ENCODE measurements at regions not wholly inside any gene's neighbourhood (a gene's known extent, or its start where the extent isn't known, plus 50 kb on each side); places are given as distances from the start of the nearest gene placed in this dataset.

- BruUV-seq (replicated peaks): no TSS peak
- ChIA-PET POLR2A (ENCODE audit: low non-redundant PET) (no interaction called here), CTCF (no interaction called here)
- Histone ChIP-seq H3K4me1 (ENCODE audit: insufficient read depth, low read length, poor library complexity, severe bottlenecking) (peaks cover 9% of the 10 kb centered on the region), H3K27me3 (replicated peaks; ENCODE audit: insufficient read depth, low read depth, low read length, poor library complexity) (peaks cover 8% of the 10 kb centered on the region), H3K9me3 (ENCODE audit: low read depth, low read length, poor library complexity, severe bottlenecking) (no peaks in the 10 kb centered on the region), H3K36me3 (ENCODE audit: insufficient read depth, low read length, poor library complexity, severe bottlenecking) (no peaks in the 10 kb centered on the region), H3K4me3 (ENCODE audit: low read depth, low read length, poor library complexity, severe bottlenecking) (no peak overlapping the region), H3K27ac (ENCODE audit: low read depth, low read length, poor library complexity, severe bottlenecking) (no peak overlapping the region)
- TF ChIP-seq, protein P1, sequence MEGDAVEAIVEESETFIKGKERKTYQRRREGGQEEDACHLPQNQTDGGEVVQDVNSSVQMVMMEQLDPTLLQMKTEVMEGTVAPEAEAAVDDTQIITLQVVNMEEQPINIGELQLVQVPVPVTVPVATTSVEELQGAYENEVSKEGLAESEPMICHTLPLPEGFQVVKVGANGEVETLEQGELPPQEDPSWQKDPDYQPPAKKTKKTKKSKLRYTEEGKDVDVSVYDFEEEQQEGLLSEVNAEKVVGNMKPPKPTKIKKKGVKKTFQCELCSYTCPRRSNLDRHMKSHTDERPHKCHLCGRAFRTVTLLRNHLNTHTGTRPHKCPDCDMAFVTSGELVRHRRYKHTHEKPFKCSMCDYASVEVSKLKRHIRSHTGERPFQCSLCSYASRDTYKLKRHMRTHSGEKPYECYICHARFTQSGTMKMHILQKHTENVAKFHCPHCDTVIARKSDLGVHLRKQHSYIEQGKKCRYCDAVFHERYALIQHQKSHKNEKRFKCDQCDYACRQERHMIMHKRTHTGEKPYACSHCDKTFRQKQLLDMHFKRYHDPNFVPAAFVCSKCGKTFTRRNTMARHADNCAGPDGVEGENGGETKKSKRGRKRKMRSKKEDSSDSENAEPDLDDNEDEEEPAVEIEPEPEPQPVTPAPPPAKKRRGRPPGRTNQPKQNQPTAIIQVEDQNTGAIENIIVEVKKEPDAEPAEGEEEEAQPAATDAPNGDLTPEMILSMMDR (conservative IDR thresholded peaks at IDR 0.05; ENCODE audit: low read depth, low read length): no peak
- no peak for TF ChIP-seq EZH2 (IDR thresholded peaks at IDR 0.05; ENCODE audit: borderline replicate concordance, low read depth, low read length, poor library complexity, severe bottlenecking)
- peak; percentile 2 for DNase-seq (ENCODE audit: low spot score)
- intact Hi-C loops (cut with micrococcal nuclease; ENCODE audit: unreplicated experiment): no loop called here
Observed at GRCh38 chr5:39826051-39826450, 401.3 kb upstream of the DAB2 start.

DNA sequence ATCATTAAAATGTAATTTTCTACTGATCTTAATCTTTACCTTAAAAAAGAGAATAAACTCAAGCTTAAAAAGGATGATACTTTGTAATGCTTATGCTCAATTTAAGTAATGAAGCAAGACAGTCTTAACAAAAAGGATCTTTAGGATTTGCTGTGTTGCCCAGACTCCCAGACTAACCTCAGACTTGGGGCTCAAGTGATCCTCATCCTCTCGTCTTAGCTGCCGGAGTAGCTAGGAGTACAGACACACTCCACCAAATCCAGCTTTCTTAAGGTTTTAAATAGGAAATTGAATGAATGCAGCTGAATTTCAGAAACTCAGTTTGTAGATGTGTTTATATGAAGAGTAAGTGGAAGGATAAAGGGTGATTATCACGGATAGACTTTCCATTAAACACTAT is 400.5 kb upstream of the DAB2 start:
- POLR2A ChIA-PET (ENCODE audit: low non-redundant PET): no interaction called here

GRCh38 chr5:39822020-39822419 is 397.2 kb upstream of the DAB2 start:
- ChIA-PET POLR2A (ENCODE audit: low non-redundant PET) (no interaction called here), CTCF (no interaction called here)
- Histone ChIP-seq H3K27ac (ENCODE audit: low read depth, low read length, poor library complexity, severe bottlenecking) (no peak overlapping the region), H3K4me3 (ENCODE audit: low read depth, low read length, poor library complexity, severe bottlenecking) (no peak overlapping the region), H3K27me3 (replicated peaks; ENCODE audit: insufficient read depth, low read depth, low read length, poor library complexity) (peaks cover 3% of the 10 kb centered on the region), H3K9me3 (ENCODE audit: low read depth, low read length, poor library complexity, severe bottlenecking) (no peaks in the 10 kb centered on the region), H3K36me3 (ENCODE audit: insufficient read depth, low read length, poor library complexity, severe bottlenecking) (no peaks in the 10 kb centered on the region), H3K4me1 (ENCODE audit: insufficient read depth, low read length, poor library complexity, severe bottlenecking) (peaks cover 6% of the 10 kb centered on the region)
- no peak for DNase-seq (ENCODE audit: low spot score)
- intact Hi-C loops (cut with micrococcal nuclease; ENCODE audit: unreplicated experiment): no loop called here
- no TSS peak for BruUV-seq (replicated peaks)
- TF ChIP-seq EZH2 (IDR thresholded peaks at IDR 0.05; ENCODE audit: borderline replicate concordance, low read depth, low read length, poor library complexity, severe bottlenecking): no peak
- TF ChIP-seq, protein P1 (conservative IDR thresholded peaks at IDR 0.05; ENCODE audit: low read depth, low read length): no peak

More for the DNA sequence above, 400.5 kb upstream of the DAB2 start:
- no peak overlapping the region for H3K27ac ChIP-seq (ENCODE audit: low read depth, low read length, poor library complexity, severe bottlenecking)
- intact Hi-C loops (cut with micrococcal nuclease; ENCODE audit: unreplicated experiment): no loop called here
- H3K9me3 ChIP-seq (ENCODE audit: low read depth, low read length, poor library complexity, severe bottlenecking): no peaks in the 10 kb centered on the region
- no peaks in the 10 kb centered on the region for H3K36me3 ChIP-seq (ENCODE audit: insufficient read depth, low read length, poor library complexity, severe bottlenecking)
- no peak for DNase-seq (ENCODE audit: low spot score)
- peaks cover 8% of the 10 kb centered on the region for H3K27me3 ChIP-seq (replicated peaks; ENCODE audit: insufficient read depth, low read depth, low read length, poor library complexity)
- TF ChIP-seq EZH2 (IDR thresholded peaks at IDR 0.05; ENCODE audit: borderline replicate concordance, low read depth, low read length, poor library complexity, severe bottlenecking): no peak
- TF ChIP-seq, protein P1 (conservative IDR thresholded peaks at IDR 0.05; ENCODE audit: low read depth, low read length): no peak
- peaks cover 9% of the 10 kb centered on the region for H3K4me1 ChIP-seq (ENCODE audit: insufficient read depth, low read length, poor library complexity, severe bottlenecking)
- CTCF ChIA-PET: no interaction called here
- no TSS peak for BruUV-seq (replicated peaks)
- H3K4me3 ChIP-seq (ENCODE audit: low read depth, low read length, poor library complexity, severe bottlenecking): no peak overlapping the region

All from A673 (cell line).